GM18868 (cell line): ENCODE measurements at regions not wholly inside any gene's neighbourhood (a gene's known extent, or its start where the extent isn't known, plus 50 kb on each side); places are given as distances from the start of the nearest gene placed in this dataset.
"Not testable (repeated sequence)": the region's sequence is repeated elsewhere in the genome, so short reads cannot be mapped to it uniquely, and the experiment has no call there.

Experiments used
- ATAC-seq: cut with Tn5 transposase; IDR thresholded peaks from one replicate; pipeline ENCODE4 v1.9.1; 2021; ENCODE audit warnings: mild to moderate bottlenecking, moderate library complexity; ENCODE audit not compliant: unreplicated experiment

DNA sequence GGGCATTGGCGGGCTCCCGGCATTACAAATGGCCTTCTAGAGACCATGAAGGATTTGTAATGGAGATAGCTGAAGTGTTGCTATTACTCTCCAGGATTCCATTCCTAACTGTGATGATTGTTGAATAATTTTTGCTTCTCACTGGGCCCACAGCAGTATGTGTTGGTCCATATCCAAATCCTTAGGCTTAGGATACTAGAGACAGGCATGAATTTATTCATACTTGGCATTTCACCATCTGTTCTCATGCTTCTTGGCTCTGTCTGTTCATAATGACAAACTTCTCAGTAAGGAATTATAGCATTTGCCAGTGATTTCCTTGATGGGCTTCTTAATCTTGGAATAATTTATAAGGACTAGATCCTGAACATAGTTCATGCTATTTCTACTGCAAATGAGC, 832.9 kb downstream of the C12orf50 start:
- ATAC-seq, result no peak

DNA sequence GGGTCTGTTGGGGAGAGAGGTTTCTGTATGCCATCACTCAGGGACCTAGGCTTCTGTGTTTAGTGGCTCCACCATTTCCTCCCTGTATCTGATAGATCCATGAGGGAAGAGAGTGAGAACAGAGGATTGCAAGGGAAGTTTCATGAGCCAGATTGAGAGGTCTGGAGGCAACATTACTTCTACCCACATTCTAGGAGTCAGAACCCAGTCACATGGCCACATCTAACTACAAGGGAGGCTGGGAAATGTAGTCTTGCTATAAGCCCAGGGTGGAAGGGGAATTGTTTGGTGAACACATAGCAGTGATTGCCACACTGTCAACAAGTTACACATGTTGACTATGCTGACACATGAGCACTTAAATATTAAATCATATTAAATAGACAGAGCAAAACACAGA, 834.8 kb downstream of the C12orf50 start:
- ATAC-seq, result not testable (repeated sequence)

DNA sequence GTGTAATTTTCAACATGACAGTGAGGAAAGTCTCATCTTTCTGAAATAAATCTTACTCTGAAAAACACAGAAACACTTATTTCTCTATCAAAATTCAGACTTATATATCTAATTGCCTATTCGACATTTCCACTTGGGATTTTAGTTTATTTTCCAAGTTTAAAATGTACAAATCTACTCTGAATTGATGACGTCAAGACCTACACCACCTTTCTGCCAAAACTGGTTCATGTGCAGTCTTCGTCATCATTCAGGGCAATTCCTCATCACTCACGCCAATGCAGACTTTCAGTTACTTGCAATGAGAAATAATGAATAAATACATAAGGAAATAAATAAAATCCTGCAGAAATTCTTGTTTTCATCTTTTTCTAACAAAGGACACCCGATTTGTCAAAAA, 843.8 kb downstream of the C12orf50 start:
- ATAC-seq, result no peak

DNA sequence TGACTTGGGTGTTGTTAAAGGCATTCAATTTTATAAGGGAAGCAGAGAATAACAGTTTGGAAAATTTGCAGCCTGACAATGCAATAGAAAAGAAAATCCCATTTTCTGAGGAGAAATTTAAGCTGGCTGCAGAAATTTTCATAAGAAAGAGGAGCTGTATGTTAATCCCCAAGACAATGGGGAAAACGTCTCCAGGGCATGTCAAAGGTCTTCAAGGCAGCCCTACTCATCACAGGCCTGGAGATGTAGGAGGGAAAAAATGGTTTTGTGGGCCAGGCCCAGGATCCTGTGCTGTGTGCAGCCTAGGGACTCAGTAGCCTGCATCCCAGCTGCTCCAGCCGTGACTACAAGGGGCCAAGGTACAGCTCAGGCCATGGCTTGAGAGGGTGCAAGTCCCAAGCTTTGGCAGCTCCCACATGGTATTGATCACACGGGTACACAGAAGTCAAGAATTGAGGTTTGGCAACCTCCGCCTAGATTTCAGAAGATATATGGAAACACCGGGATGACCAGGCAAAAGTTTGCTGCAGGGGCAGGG, 846.4 kb downstream of the C12orf50 start:
- ATAC-seq, result no peak

DNA sequence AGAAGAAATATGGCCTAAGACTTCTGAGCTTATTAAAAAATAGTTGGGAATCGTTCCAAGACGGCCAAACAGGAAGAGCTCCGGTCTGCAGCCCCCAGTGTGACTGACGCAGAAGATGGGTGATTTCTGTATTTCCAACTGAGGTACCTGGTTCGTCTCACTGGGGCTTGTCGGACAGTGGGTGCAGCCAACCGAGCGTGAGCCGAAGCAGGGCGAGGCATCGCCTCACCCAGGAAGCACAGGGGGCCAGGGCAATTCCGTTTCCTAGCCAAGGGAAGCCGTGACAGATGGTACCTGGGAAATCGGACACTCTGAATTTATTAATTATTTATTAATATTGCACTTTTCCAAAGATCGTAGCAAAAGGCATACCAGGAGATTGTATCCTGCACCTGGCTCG, 857.8 kb downstream of the C12orf50 start:
- no peak for ATAC-seq

DNA sequence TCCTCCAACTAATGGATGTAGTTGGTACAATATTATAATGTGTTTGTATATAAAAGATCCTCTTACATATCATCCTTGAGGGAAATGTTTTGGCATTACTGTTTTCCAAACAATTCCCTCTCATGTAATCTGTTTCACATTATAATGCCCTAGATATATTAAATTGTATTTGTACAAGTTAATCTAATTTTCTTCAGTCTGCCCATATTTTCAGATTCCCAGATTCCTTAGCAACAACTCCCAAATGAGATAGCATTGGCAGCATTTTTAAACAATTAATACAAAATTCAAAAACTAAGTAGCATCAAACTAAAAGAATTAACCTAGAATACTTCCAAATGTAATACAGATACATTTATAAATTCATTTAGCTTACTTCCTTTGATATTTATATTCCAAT, 860.2 kb downstream of the C12orf50 start:
- no peak for ATAC-seq

DNA sequence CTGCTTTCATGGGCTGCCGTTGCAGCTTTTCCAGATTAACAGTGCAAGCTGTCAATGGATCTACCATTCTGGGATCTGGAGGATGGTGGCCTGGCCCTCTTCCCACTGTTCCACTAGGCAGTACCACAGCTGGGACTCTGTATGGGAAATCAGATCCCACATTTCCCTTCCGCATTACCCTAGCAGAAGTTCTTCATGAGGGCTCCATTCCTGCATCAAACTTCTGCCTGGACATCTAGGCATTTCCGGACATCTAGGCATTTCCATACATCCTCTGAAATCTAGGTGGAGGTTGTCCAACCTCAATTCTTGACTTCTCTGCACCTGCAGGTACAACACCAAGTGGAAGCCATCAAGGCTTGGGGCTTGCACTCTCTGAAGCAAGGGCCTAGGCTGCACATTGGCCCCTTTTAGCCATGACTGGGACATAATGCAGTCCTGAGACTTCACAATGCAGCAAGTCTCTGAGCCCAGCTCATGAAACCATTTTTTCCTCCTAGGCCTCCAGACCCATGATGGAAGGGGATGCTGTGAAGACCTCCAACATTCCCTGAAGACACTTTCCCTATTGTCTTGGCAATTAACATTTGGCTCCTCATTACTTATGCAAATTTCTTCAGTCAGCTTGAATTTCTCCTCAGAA, 863.3 kb downstream of the C12orf50 start:
- no peak for ATAC-seq

DNA sequence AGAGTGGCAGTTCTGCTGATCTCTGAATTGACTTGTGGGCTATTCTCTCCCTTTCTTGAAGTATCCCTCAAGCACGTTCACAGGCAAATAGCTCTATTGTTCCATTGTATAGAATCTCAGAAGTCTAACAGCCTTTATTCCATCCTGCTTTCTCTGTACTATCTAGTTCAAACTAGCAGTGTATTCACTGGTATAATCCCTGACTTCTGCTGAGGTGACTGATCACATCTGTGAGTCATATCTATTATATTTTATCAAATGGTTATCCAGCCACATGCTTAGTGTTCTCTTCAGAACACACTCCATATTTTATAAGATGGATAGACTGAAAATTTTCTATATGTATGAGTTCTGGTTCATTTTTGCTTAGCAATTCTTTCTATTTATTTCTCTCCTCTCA, 866.1 kb downstream of the C12orf50 start:
- ATAC-seq, result no peak

DNA sequence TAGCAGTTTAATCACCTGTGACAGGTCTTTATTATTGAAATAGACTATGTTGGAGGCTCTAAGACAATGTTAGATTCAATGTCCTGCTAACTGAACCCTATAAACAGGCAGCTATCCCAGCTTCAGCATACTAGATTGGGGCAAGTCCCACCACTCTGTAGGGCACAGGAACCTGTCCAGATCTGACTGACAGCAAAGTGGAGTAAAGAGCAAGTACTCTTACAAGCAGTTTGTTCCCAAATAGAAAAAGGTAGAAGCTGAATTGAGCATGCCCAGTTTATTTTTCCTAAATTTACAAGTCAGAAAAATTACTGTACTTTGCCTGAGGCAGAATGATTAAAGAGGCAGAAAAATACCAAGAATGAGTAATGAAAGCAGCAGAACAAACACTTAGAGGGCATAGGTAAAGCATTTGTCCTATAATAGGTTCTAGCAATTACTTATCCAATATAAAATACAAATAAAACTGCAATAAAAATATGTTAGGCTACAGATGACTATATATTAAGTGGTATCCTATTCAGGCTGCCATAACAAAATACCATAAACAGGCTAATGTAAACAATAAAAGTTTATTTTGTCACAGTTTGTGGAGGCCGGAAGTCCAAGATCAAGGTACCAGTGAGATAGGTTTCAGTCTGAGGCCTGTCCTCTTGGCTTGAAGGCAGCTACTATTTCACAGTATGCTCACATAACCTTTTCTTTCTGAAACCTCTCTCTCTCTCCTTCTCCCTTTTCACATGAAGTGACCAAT, 868.2 kb downstream of the C12orf50 start:
- no peak for ATAC-seq

DNA sequence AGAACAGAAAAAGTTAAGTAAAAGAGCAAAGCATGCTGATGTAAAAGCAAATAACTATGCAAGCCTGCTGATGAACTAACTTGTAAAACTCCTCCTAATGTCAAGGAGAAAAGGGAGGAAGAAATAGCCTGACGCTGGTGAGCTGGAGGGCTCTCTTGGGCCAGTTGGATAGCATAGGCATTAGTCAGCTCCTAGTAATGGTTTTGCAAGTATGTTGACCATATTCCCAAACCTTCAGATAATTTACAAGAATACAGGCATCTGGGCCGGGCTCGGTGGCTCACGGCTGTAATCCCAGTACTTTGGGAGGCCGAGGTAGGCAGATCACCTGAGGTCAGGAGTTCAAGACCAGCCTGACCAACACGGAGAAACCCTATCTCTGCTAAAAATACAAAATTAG, 871.4 kb downstream of the C12orf50 start:
- no peak for ATAC-seq

DNA sequence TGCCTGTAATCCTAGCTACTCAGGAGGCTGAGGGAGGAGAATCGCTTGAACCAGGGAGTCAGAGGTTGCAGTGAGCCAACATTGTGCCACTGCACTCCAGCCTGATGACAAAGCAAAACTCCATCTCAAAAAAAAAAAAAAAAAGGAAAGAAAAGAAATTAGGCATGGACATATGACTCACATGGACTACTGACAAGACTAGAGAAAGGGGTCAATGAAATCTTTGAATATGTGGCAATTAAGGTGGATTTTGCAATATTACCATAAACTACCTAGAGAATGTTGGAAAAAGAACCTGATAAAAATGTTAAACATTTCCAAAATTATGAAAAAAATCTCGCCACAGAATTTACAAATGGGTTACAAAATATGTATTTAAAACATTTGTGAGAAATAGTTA, 873.6 kb downstream of the C12orf50 start:
- ATAC-seq, result no peak

DNA sequence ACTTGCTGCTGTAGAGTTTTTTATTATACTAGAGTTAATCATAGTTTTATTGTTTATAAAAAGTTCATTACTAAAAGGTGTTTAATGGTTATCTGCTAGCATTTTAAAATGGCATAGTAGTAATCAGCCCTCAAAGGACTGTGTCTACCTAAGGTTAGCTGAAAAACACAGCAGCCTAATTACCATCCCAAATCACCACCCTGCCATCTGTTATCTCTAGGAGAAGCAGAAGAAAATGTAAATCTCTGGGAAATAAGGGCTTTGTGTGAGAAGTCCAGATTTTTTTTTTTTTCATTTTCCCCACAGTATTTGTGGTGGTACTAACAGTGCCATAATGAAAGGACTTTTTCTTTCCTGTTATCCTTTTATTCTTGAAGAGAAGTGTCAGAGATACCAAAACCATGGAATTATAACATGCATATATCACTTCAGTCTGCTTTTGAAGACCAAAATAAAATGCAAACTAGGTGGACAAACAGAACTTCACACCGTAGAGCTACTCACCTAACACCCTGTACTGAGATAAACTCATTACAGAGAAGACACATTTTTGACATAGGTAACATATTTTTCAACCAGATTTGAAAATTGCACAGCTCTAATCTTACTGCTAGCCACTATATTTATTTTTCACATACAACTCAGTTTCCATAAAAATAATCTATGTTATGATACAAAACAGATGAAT, 876.2 kb downstream of the C12orf50 start:
- no peak for ATAC-seq

DNA sequence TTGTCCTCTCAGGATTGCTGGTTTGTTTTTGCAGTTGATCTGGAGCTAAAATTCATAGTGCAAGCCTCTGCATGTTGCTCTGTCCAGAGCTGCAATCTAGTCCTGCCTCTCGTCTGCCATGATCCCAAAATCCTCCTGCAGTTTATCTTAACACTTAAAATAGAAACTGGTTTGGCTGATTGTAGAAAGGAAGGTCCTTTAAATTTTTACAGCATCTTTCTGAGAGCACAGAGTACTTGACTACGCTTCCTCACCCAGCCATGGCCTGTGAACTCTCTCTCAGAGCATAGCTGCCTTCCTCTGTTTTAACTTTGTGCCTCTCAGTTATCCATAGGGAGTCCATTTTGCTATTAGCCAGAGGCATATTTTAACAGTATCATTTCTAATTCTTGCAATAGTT, 877.1 kb downstream of the C12orf50 start:
- no peak for ATAC-seq

DNA sequence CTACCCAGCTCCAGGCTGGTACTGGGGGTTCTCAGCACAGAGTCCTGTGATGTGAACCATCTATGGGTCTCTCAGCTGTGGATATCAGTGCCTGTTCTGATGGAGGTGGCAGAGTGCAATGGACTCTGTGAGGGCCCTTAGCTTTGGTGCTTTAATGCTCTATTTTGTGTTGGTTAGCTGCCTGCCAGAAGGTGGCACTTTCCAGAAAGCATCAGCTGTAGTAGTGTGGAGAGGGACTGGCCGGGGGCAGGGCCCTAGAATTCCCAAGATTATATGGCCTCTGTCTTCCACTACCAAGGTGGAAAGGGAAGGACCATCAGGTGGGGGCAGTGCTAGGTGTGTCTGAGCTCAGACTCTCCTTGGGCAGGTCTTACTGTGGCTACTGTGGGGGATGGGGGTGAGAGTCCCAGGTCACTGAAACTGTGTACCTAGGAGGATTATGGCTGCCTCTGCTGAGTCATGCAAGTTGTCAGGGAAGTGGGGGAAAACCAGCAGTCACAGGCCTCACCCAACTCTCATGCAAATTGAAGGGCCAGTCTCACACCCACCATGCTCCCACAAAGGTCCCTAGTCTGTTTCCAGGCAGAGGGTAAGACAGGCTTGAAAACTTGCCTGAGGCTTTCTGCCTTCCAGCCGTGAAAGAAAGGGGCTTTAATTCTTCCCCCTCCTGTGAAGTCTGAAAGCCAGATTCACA, 878.1 kb downstream of the C12orf50 start:
- ATAC-seq, result peak; percentile 91

DNA sequence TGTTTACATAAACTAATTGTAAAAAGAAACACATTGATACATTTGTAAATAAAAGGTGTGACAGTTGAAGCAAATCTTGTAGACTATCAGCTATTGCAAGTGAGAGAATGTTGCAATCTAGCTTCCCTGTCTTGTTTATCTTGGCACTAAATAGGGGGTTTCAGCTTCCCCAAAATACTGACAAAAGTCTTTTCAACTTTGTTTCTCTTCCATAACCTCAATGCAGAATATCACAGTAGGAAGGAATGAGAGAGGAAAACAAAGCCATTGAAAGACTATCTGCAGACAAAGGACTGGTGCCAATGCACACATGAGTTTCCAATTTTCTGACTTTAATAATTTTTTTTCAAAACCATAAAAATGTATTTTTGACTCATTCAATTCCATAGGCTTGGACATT, 886.2 kb upstream of the MGAT4C start:
- no peak for ATAC-seq

DNA sequence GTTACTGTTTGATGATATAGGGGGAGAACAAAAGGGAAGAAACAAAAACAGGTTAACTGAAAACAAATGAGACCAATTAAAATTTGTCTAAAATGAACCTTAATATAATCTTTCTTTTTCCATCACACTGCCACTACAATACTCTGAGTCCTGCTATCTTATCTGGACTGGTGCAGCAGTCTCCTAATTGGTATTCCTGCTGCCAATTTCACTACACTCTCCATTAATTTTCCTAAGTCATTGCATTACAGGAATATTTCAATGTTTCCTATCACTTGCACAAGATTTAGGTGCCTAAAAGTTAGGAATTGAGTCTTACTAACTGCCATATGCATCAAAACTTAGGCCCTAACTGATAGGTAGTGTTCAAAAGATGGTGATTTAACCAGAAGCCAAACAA, 884.9 kb upstream of the MGAT4C start:
- ATAC-seq, result no peak

DNA sequence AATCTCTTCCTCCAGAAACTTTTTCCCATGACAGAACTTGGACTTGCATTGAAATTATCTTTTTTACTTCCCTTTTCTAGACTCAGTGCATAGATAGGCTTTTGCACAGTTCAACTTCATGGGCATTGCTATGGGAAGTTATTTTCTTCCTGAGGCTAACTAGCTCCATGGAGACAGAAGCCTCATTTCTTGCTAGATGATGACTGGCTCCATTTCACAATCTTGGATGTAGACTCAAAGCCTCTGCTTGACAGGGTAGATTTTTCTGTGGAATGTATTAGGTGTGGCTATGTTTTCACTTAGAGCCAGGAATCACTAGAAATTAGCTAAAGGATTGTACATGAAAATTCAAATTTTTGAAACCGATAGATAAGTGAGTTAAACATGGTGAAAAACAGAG, 884.1 kb upstream of the MGAT4C start:
- ATAC-seq, result no peak

DNA sequence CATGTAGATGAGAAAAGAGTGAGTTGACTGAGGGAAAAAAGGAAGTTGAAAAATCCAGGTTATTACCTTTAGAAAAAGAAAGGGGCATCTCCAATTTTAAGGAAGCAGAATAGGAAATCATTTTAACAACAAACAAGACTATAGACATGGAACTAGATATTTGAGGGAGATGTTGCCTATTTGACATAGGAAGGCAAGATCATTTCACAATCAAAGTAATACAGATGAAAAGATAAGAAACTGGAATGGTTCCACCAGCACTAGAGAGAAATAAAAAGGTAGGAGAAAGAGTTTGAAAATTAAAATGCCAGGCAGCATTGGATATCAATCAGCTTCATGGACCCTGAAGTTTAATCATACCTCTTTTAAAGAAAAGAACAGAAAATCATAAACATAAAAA, 881.0 kb upstream of the MGAT4C start:
- ATAC-seq, result no peak

DNA sequence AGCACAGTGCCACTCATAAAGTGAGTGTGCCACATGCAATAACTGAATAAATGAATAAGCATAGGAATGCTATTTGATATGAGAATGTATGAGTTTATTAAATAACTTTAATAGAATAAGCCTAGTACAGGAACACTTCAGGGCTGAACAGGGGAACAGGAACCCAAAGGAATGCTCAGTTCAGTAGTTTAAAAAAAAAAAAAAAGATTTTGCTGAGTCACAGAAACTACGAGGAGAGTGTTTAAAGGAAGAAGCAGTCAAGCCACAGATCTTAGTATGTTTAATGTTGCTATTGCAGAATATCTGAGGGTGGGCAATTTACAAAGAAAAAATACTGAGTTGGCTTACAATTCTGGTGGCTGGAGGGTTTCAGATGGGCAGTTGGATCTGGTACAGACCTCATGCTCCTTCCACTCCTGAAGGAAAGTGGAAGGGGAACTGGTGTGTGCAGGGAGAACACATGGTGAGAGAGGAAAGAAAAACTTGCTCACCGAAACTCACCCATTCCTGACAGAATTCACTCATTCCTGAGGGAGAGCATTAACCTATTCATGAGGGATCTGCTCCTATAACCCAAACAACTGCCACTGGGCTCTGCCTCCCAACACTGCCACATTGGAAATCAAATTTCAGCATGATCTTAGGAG, 880.3 kb upstream of the MGAT4C start:
- ATAC-seq, result no peak

DNA sequence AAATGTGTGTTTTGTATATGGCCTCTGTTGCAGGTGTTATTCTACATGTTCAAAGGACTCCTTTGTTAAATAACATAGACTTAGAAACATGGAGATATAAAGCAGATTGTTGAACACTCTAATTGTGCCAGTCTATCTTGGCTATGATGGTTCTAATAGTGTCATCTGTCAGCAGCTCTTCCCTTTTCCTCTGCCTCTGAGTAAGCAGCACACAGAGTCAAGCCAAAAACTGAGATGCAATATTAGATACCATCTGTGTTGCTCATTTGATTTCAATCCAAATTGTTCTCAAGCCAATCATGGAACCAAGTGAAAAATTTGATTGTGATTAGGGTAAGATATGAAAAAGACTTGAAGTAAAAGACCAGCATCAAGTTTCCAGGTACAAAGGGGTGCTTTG, 871.1 kb upstream of the MGAT4C start:
- ATAC-seq, result no peak

DNA sequence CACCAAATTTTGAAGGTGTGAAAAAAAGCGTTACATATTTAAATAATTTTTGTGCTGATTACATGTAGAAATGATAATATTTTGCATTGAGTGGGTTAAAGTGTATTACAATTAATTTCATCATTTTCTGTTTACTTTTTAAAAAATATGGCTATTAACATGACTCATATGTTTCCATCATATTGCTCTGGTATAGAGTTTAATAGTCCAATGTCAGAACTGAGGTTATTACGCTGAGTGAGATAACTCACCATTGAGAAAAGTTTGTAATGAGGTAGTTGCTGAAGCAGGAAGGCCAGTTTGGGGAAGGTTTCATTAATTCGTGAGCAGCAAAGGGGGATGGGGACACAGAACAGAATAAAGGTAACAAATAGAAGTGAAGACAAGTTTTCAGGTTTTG, 865.7 kb upstream of the MGAT4C start:
- no peak for ATAC-seq
